ENCODE measurements at regions not wholly inside any gene's neighbourhood (a gene's known extent, or its start where the extent isn't known, plus 50 kb on each side); places are given as distances from the start of the nearest gene placed in this dataset.

DNA sequence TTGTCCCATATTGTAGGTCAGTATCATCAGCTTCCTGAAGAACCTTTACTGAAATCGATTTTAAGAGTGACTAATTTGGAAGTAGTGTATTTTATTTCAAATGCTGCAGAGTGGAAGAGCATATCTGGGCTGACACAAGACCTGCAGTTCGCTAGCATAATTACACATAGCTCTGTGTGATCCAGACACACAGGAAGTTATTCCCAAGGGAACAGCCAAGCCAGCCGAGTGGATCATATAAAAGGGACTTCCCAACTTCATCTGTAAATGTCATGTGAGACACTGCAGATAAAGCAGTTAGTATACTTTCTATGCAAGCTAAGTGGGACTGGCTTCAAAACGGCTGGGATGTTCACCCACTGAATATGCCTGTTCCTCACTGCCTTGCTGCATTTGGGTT is 760.4 kb downstream of the SLITRK1 start:
- TF ChIP-seq, protein P1, sequence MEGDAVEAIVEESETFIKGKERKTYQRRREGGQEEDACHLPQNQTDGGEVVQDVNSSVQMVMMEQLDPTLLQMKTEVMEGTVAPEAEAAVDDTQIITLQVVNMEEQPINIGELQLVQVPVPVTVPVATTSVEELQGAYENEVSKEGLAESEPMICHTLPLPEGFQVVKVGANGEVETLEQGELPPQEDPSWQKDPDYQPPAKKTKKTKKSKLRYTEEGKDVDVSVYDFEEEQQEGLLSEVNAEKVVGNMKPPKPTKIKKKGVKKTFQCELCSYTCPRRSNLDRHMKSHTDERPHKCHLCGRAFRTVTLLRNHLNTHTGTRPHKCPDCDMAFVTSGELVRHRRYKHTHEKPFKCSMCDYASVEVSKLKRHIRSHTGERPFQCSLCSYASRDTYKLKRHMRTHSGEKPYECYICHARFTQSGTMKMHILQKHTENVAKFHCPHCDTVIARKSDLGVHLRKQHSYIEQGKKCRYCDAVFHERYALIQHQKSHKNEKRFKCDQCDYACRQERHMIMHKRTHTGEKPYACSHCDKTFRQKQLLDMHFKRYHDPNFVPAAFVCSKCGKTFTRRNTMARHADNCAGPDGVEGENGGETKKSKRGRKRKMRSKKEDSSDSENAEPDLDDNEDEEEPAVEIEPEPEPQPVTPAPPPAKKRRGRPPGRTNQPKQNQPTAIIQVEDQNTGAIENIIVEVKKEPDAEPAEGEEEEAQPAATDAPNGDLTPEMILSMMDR (IDR thresholded peaks at IDR 0.05; ENCODE audit: insufficient read depth, low read length) = no peak
- TF ChIP-seq POLR2AphosphoS5 (IDR thresholded peaks at IDR 0.05; ENCODE audit: low read depth) (no peak), REST (IDR thresholded peaks at IDR 0.05; ENCODE audit: insufficient replicate concordance, low read depth) (no peak), GABPA (IDR thresholded peaks at IDR 0.05; ENCODE audit: low read depth) (no peak), SPI1 (IDR thresholded peaks at IDR 0.05; ENCODE audit: borderline replicate concordance, low read depth) (no peak)

All from HL-60 (cell line).